ENCODE measurements at regions not wholly inside any gene's neighbourhood (a gene's known extent, or its start where the extent isn't known, plus 50 kb on each side); places are given as distances from the start of the nearest gene placed in this dataset.

GRCh38 chr2:118498943-118499342, 348.5 kb downstream of the EN1 start:
- DNase-seq, result no peak

GRCh38 chr2:118496870-118497611, 350.4 kb downstream of the EN1 start:
- DNase-seq, result no peak

GRCh38 chr2:118496467-118496866, 351.0 kb downstream of the EN1 start:
- no peak for DNase-seq

- no peak for DNase-seq
These were observed 352.2 kb downstream of the EN1 start for GRCh38 chr2:118495290-118495689.

GRCh38 chr2:118493213-118493612, 354.2 kb downstream of the EN1 start:
- DNase-seq, result no peak

- DNase-seq, result no peak
These were observed 355.1 kb downstream of the EN1 start for GRCh38 chr2:118492335-118492734.

- DNase-seq, result no peak
These were observed 357.1 kb downstream of the EN1 start for GRCh38 chr2:118490330-118490729.

- DNase-seq, result no peak
These were observed 357.6 kb downstream of the EN1 start for GRCh38 chr2:118489712-118490299.

- DNase-seq, result no peak
These were observed 366.1 kb downstream of the EN1 start for GRCh38 chr2:118481299-118481698.

- no peak for DNase-seq
These were observed 368.4 kb downstream of the EN1 start for GRCh38 chr2:118479020-118479419.

- DNase-seq, result no peak
These were observed 370.2 kb downstream of the EN1 start for GRCh38 chr2:118477111-118477862.

GRCh38 chr2:118475622-118476205, 371.7 kb downstream of the EN1 start:
- DNase-seq, result no peak

- no peak for DNase-seq
These were observed 372.9 kb downstream of the EN1 start for GRCh38 chr2:118474541-118474920.

- no peak for DNase-seq
These were observed 373.5 kb downstream of the EN1 start for GRCh38 chr2:118473846-118474540.

GRCh38 chr2:118473241-118473640, 374.2 kb downstream of the EN1 start:
- no peak for DNase-seq

- DNase-seq, result no peak
These were observed 377.2 kb downstream of the EN1 start for GRCh38 chr2:118470297-118470696.

- no peak for DNase-seq
These were observed 378.3 kb downstream of the EN1 start for GRCh38 chr2:118469103-118469502.

GRCh38 chr2:118464546-118465265, 376.4 kb downstream of the INSIG2 start:
- DNase-seq, result no peak

- no peak for DNase-seq
These were observed 375.8 kb downstream of the INSIG2 start for GRCh38 chr2:118464046-118464445.

- DNase-seq, result no peak
These were observed 372.2 kb downstream of the INSIG2 start for GRCh38 chr2:118460425-118460824.

GRCh38 chr2:118459426-118459825, 371.2 kb downstream of the INSIG2 start:
- DNase-seq, result no peak

GRCh38 chr2:118457951-118458350, 369.7 kb downstream of the INSIG2 start:
- DNase-seq, result no peak
